T-cell (primary cell): ENCODE measurements at regions not wholly inside any gene's neighbourhood (a gene's known extent, or its start where the extent isn't known, plus 50 kb on each side); places are given as distances from the start of the nearest gene placed in this dataset.

Experiments
- ATAC-seq, 4 experiments: fragments of 200-7000 bp in 3 of 4; fragments of 150-1000 bp in 1 of 4; cut with Tn5 transposase; replicated peaks in 1 of 4; 1 replicate in 3 of 4; 2 replicates in 1 of 4; pipeline ENCODE4 v1.10.0; 2021; ENCODE audit warnings: moderate library complexity in 3 of 4, mild to moderate bottlenecking in 2 of 4, moderate number of reproducible peaks in 1 of 4
- CTCF ChIA-PET, 2 donors: fragments of 300-600 bp; sonication (Branson Sonifier 250); formaldehyde crosslinking; loops; one replicate each; lab custom pipeline; 2022; ENCODE audit warnings: antibody characterized with exemption in 2 of 2; lab: Charles Lee
- POLR2A ChIA-PET, 2 donors: fragments of 300-600 bp; sonication (Branson Sonifier 250); formaldehyde crosslinking; loops; one replicate each; lab custom pipeline; 2022; ENCODE audit warnings: antibody characterized with exemption in 2 of 2; lab: Charles Lee
- DNase-seq, 35 experiments: peaks; one replicate each; pipeline versions ENCODE4 v3.0.0 to v3.0.0-alpha.2; 2013 to 2023
- H3K27ac ChIP-seq: one replicate; pipeline ENCODE4 v1.5.1; 2013; ENCODE audit warnings: low read length
- H3K27me3 ChIP-seq, 2 experiments: replicated peaks in 1 of 2; 1 replicate in 1 of 2; 2 replicates in 1 of 2; pipeline versions ENCODE4 v1.6.1 to v1.7.0; 2013; ENCODE audit warnings: low read length in 1 of 2, mixed read lengths in 1 of 2; ENCODE audit not compliant: control insufficient read depth in 2 of 2, insufficient read depth in 2 of 2; ENCODE audit errors: extremely low read depth in 1 of 2
- H3K36me3 ChIP-seq, 2 donors: 1 replicate in 1 of 2; 2 replicates in 1 of 2; pipeline versions ENCODE4 v1.6.1 to v1.7.0; 2013; ENCODE audit warnings: low read length in 1 of 2; ENCODE audit not compliant: control insufficient read depth in 2 of 2, insufficient read depth in 1 of 2; ENCODE audit errors: extremely low read depth in 1 of 2
- H3K4me1 ChIP-seq, 2 experiments: 1 replicate in 1 of 2; 2 replicates in 1 of 2; pipeline versions ENCODE4 v1.6.1 to v1.7.0; 2013; ENCODE audit warnings: low read length in 2 of 2, mixed read lengths in 1 of 2; ENCODE audit not compliant: insufficient read depth in 2 of 2, control insufficient read depth in 1 of 2; ENCODE audit errors: extremely low read depth in 1 of 2
- H3K4me3 ChIP-seq, 2 donors: 1 replicate in 1 of 2; 2 replicates in 1 of 2; pipeline versions ENCODE4 v1.5.1 to v1.7.0; 2013; ENCODE audit warnings: mild to moderate bottlenecking in 2 of 2, low read length in 1 of 2, moderate library complexity in 1 of 2; ENCODE audit not compliant: control insufficient read depth in 1 of 2; ENCODE audit errors: extremely low read depth in 1 of 2
- H3K9me3 ChIP-seq: 2 replicates; pipeline ENCODE4 v1.7.0; 2013
- H3K27ac Mint-ChIP-seq, 2 donors: one replicate each; pipeline ENCODE4 v1.8.0; 2020 to 2021; ENCODE audit warnings: mild to moderate bottlenecking in 2 of 2, mixed read lengths in 2 of 2
- H3K27me3 Mint-ChIP-seq, 2 donors: one replicate each; pipeline ENCODE4 v1.8.0; 2021 to 2022; ENCODE audit warnings: mixed read lengths in 2 of 2
- H3K36me3 Mint-ChIP-seq: one replicate; pipeline ENCODE4 v1.8.0; 2021; ENCODE audit warnings: mixed read lengths
- H3K4me1 Mint-ChIP-seq, 3 donors: one replicate each; pipeline ENCODE4 v1.8.0; 2020 to 2022; ENCODE audit warnings: mixed read lengths in 3 of 3, mild to moderate bottlenecking in 1 of 3
- H3K4me3 Mint-ChIP-seq, 3 donors: one replicate each; pipeline ENCODE4 v1.8.0; 2020 to 2022; ENCODE audit warnings: mild to moderate bottlenecking in 3 of 3, mixed read lengths in 3 of 3, moderate library complexity in 3 of 3
- H3K9me3 Mint-ChIP-seq, 3 donors: one replicate each; pipeline ENCODE4 v1.8.0; 2020 to 2022; ENCODE audit warnings: mixed read lengths in 3 of 3
- WGBS: methylation state at CpG from one replicate; pipeline ENCODE4 v1.1.5; 2013; ENCODE audit warnings: missing lambda C conversion rate; ENCODE audit not compliant: insufficient coverage; 5-methylcytosine and 5-hydroxymethylcytosine counted together

DNA sequence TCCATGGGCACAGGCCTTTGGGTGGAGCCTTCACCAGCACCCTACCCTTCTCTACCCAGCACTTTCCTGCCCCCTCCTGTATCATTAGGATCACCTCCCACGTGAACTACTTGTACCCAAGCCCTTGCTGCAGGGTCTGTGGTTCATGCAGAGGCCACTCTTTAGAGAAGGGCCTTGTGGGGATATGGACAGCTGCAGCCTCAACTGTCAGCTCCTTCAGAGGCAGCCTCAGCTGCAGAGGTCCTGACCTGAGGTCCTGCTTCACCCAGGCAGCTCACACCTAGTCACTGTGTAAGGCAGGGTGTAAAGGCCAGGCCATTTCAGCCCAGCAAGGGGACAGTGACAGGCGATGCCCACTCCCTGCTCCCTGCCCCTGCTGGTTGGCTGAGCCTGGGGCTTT, 448.6 kb upstream of the PROK2 start:
- Mint-ChIP-seq H3K4me1 (peaks cover 0 to 2% (median 0%) of the 10 kb centered on the region in 3 donors), H3K36me3 (no peaks in the 10 kb centered on the region), H3K4me3 (no peak overlapping the region), H3K27me3 (peaks cover 4 to 5% of the 10 kb centered on the region in 2 donors), H3K27ac (no peak overlapping the region), H3K9me3 (no peaks in the 10 kb centered on the region)
- H3K9me3 ChIP-seq: no peaks in the 10 kb centered on the region
- ATAC-seq (no peak), DNase-seq (no peak)
- WGBS: 78% methylated on average over 1 of the region's 2 CpGs
- H3K4me1 ChIP-seq: no peaks in the 10 kb centered on the region
- peaks cover 0 to 7% of the 10 kb centered on the region in 2 experiments for H3K27me3 ChIP-seq
- CTCF ChIA-PET: no interaction called here
- POLR2A ChIA-PET: no interaction called here
- H3K36me3 ChIP-seq: no peaks in the 10 kb centered on the region
- H3K27ac ChIP-seq: no peak overlapping the region
- H3K4me3 ChIP-seq: no peak overlapping the region

DNA sequence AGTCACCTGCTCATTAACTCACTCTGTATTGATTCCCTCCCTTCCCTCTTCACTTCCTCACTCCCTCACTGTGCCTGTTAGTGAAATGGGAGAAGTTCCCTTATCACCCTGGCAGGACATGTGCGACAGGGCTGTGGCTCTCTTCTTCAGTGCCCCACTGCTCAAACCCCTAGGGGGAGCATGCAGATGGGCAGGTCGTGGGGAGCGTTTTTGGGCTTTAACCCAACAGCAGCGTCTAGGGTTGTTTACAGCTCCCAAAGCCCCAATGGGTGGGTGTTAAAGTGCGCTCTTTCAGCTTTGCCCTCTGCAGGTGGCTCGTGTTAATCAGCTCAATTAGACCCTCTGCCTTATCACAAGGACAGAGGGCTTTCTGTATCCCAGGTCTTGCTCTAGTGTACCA, 447.8 kb upstream of the PROK2 start:
- Mint-ChIP-seq H3K4me3 (no peak overlapping the region), H3K27ac (no peak overlapping the region), H3K4me1 (peaks cover 0 to 6% (median 4%) of the 10 kb centered on the region in 3 donors), H3K9me3 (no peaks in the 10 kb centered on the region), H3K36me3 (no peaks in the 10 kb centered on the region), H3K27me3 (peaks cover 4 to 5% of the 10 kb centered on the region in 2 donors)
- H3K4me1 ChIP-seq: no peaks in the 10 kb centered on the region
- H3K9me3 ChIP-seq: no peaks in the 10 kb centered on the region
- no peak for DNase-seq
- ChIA-PET POLR2A (no interaction called here), CTCF (no interaction called here)
- no CpG with 5 or more reads among the region's 6 CpGs for WGBS
- peaks cover 0 to 7% of the 10 kb centered on the region in 2 experiments for H3K27me3 ChIP-seq
- ATAC-seq: no peak
- H3K27ac ChIP-seq: no peak overlapping the region
- no peak overlapping the region for H3K4me3 ChIP-seq
- no peaks in the 10 kb centered on the region for H3K36me3 ChIP-seq

DNA sequence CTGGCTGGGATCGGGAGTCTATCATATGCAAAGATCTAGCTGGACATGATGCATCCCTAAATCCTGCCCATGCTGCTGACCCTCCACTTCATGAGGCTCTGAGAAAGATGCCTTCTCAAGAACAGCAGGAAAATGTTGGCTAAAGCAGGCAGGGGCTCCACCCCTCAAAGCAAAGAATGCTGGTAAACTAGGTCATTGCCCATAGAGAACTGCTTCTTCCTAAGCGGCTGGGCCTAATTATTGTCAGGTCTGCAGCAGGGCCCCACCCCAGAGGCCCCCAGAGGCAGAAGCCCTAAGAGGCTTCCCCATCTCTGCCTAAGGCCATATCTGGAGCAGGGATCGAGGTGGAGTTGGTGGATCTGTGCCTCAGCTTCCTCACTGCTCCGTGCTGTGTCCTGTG, 447.4 kb upstream of the PROK2 start:
- ATAC-seq: no peak
- no peak for DNase-seq
- H3K4me3 ChIP-seq: no peak overlapping the region
- no peak overlapping the region for H3K4me3 Mint-ChIP-seq
- H3K4me1 Mint-ChIP-seq: peaks cover 0 to 11% (median 7%) of the 10 kb centered on the region in 3 donors
- H3K9me3 ChIP-seq: no peaks in the 10 kb centered on the region
- ChIA-PET POLR2A (no interaction called here), CTCF (no interaction called here)
- peaks cover 0 to 7% of the 10 kb centered on the region in 2 experiments for H3K27me3 ChIP-seq
- H3K9me3 Mint-ChIP-seq: no peaks in the 10 kb centered on the region
- H3K27me3 Mint-ChIP-seq: peaks cover 4 to 5% of the 10 kb centered on the region in 2 donors
- 60% methylated on average over 2 of the region's 4 CpGs for WGBS
- no peak overlapping the region for H3K27ac ChIP-seq
- no peaks in the 10 kb centered on the region for H3K36me3 Mint-ChIP-seq
- peaks cover 0 to 2% of the 10 kb centered on the region in 2 experiments for H3K4me1 ChIP-seq
- H3K27ac Mint-ChIP-seq: no peak overlapping the region
- H3K36me3 ChIP-seq: no peaks in the 10 kb centered on the region

- POLR2A ChIA-PET: no interaction called here
- H3K9me3 ChIP-seq: no peaks in the 10 kb centered on the region
- peaks cover 0 to 3% of the 10 kb centered on the region in 2 experiments for H3K4me1 ChIP-seq
- Mint-ChIP-seq H3K4me1 (peaks cover 0 to 11% (median 8%) of the 10 kb centered on the region in 3 donors), H3K27ac (no peak overlapping the region), H3K27me3 (peaks cover 4 to 5% of the 10 kb centered on the region in 2 donors), H3K9me3 (peaks cover 0 to 5% (median 4%) of the 10 kb centered on the region in 3 donors), H3K4me3 (no peak overlapping the region), H3K36me3 (no peaks in the 10 kb centered on the region)
- H3K36me3 ChIP-seq: no peaks in the 10 kb centered on the region
- no peak overlapping the region for H3K27ac ChIP-seq
- ATAC-seq (no peak), DNase-seq (no peak)
- 83% methylated on average over 9 of the region's 10 CpGs for WGBS
- no peak overlapping the region for H3K4me3 ChIP-seq
- CTCF ChIA-PET: no interaction called here
- peaks cover 0 to 7% of the 10 kb centered on the region in 2 experiments for H3K27me3 ChIP-seq
Measured at GRCh38 chr3:72231439-72232196, 446.7 kb upstream of the PROK2 start.

DNA sequence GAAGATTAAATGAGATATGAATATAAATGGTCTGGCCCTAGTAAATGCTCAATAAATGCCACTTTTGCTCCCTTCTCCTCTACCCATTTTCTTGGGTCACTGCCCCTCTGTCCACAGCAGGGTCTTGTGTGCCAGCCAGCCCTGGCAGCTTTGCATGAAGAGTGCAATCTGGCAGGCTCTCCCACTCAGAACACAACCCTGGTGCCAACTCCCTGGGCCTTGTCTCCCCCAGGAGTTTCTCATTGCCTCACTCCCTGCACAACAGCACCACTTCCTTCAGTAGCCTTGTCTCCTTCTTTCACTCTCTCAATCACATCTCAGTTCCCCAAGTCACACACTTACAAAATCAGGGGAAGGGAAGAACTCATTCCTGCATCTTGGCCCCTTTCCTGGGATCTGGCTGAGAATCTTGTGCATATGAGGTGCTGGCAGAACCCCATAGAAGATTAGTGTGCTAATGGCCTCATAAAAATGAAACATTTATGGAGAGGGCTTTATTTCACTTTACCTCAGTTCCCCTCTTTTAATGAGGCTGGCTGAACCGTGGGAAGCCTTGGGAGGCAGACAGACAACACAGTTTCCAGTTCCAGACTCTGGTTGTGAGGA, 445.9 kb upstream of the PROK2 start:
- CTCF ChIA-PET: no interaction called here
- WGBS: no CpG with 5 or more reads among the region's 1 CpG

GRCh38 chr3:72229952-72230351, 445.0 kb upstream of the PROK2 start:
- Mint-ChIP-seq H3K9me3 (peaks cover 11 to 19% (median 18%) of the 10 kb centered on the region in 3 donors), H3K4me1 (peaks cover 0 to 11% (median 8%) of the 10 kb centered on the region in 3 donors), H3K36me3 (no peaks in the 10 kb centered on the region), H3K27me3 (peaks cover 4 to 5% of the 10 kb centered on the region in 2 donors), H3K4me3 (no peak overlapping the region), H3K27ac (peak overlapping the region in 1 of 2 donors; percentile 21)
- ChIA-PET CTCF (no interaction called here), POLR2A (no interaction called here)
- H3K36me3 ChIP-seq: no peaks in the 10 kb centered on the region
- WGBS: 100% methylated on average over 1 of the region's 4 CpGs
- no peak overlapping the region for H3K4me3 ChIP-seq
- H3K9me3 ChIP-seq: peaks cover 2% of the 10 kb centered on the region
- H3K27me3 ChIP-seq: peaks cover 0 to 7% of the 10 kb centered on the region in 2 experiments
- DNase-seq (no peak), ATAC-seq (no peak)
- H3K27ac ChIP-seq: no peak overlapping the region
- peaks cover 0 to 3% of the 10 kb centered on the region in 2 experiments for H3K4me1 ChIP-seq

More for the DNA sequence above, 445.9 kb upstream of the PROK2 start:
- H3K9me3 ChIP-seq: no peaks in the 10 kb centered on the region
- no peaks in the 10 kb centered on the region for H3K36me3 Mint-ChIP-seq
- peaks cover 0 to 7% of the 10 kb centered on the region in 2 experiments for H3K27me3 ChIP-seq
- POLR2A ChIA-PET: no interaction called here
- no peaks in the 10 kb centered on the region for H3K36me3 ChIP-seq
- no peak overlapping the region for H3K27ac ChIP-seq
- no peak for ATAC-seq
- peaks cover 0 to 3% of the 10 kb centered on the region in 2 experiments for H3K4me1 ChIP-seq
- H3K27ac Mint-ChIP-seq: no peak overlapping the region
- H3K4me1 Mint-ChIP-seq: peaks cover 0 to 11% (median 8%) of the 10 kb centered on the region in 3 donors
- H3K4me3 ChIP-seq: no peak overlapping the region
- H3K9me3 Mint-ChIP-seq: peaks cover 3 to 10% (median 9%) of the 10 kb centered on the region in 3 donors
- DNase-seq: no peak
- H3K4me3 Mint-ChIP-seq: no peak overlapping the region
- H3K27me3 Mint-ChIP-seq: peaks cover 4 to 5% of the 10 kb centered on the region in 2 donors
